ENCODE measurements at regions not wholly inside any gene's neighbourhood (a gene's known extent, or its start where the extent isn't known, plus 50 kb on each side); places are given as distances from the start of the nearest gene placed in this dataset.

GRCh38 chrX:112223391-112223790 is 140.8 kb upstream of the TRPC5 start:
- no peak overlapping the region for H2BK20ac ChIP-seq (ENCODE audit: low read depth, low read length)
- H3K14ac ChIP-seq (replicated peaks; ENCODE audit: low read depth, low read length): no peak overlapping the region
- H3K4me3 ChIP-seq (ENCODE audit: insufficient read depth, low read depth, low read length): no peak overlapping the region
- H4K5ac ChIP-seq (ENCODE audit: low read depth, low read length): no peak overlapping the region
- no peaks in the 10 kb centered on the region for H3K36me3 ChIP-seq (ENCODE audit: control insufficient read depth, insufficient read depth, low read length)
- H3K9me3 ChIP-seq (ENCODE audit: control insufficient read depth, insufficient read depth, low read length): no peaks in the 10 kb centered on the region
- no peaks in the 10 kb centered on the region for H3K4me1 ChIP-seq (ENCODE audit: control insufficient read depth, insufficient read depth, low read length)
- no peak overlapping the region for H2BK15ac ChIP-seq (ENCODE audit: low read depth, low read length)
- H4K8ac ChIP-seq (ENCODE audit: low read depth in 2 of 2, low read length in 2 of 2): no peak overlapping the region
- H2BK5ac ChIP-seq (ENCODE audit: low read depth, low read length, poor library complexity, severe bottlenecking): no peak overlapping the region
- TF ChIP-seq CHD1 (IDR thresholded peaks at IDR 0.05; ENCODE audit: low read depth, low read length) (no peak), CTCF (conservative IDR thresholded peaks at IDR 0.05; ENCODE audit: low read depth, low read length) (no peak)
- WGBS, 2 experiments (ENCODE audit: extremely low coverage in 2 of 2, insufficient read length in 1 of 2): no CpG with 5 or more reads among the region's 2 CpGs
- intact Hi-C loops (cut with micrococcal nuclease) (no loop called here), in situ Hi-C loops (cut with MboI; ENCODE audit: low sequenced_read_pairs) (no loop called here), dilution Hi-C loops (cut with HindIII; ENCODE audit: low sequenced_read_pairs, unreplicated experiment) (no loop called here)
- H2BK120ac ChIP-seq (ENCODE audit: low read depth, low read length): no peak overlapping the region
- ChIA-PET CTCF (no interaction called here), POLR2A (ENCODE audit: unreplicated experiment) (no interaction called here)
- no peak overlapping the region for H3K23ac ChIP-seq (ENCODE audit: low read depth, low read length)
- H3K18ac ChIP-seq (ENCODE audit: low read depth, low read length): no peak overlapping the region
- no peak overlapping the region for H3K27ac ChIP-seq (ENCODE audit: insufficient read depth, low read length)
- no peak overlapping the region for H2AK9ac ChIP-seq (replicated peaks; ENCODE audit: low read depth, low read length, poor library complexity)
- peaks cover 3% of the 10 kb centered on the region for H3K27me3 ChIP-seq (ENCODE audit: control insufficient read depth, insufficient read depth, low read length)
- DNase-seq (no peak), ATAC-seq (ENCODE audit: low read depth) (no peak)
- no peak overlapping the region for H3K56ac ChIP-seq (ENCODE audit: extremely low read depth, insufficient read depth, low read length)
- no peaks in the 10 kb centered on the region for H3K79me1 ChIP-seq (ENCODE audit: low read depth in 1 of 2, low read length in 2 of 2)
- no peaks in the 10 kb centered on the region for H4K20me1 ChIP-seq (ENCODE audit: insufficient read depth, low read length)
- H3K9me1 ChIP-seq (ENCODE audit: insufficient read depth, low read length): no peaks in the 10 kb centered on the region
- H2AFZ ChIP-seq (replicated peaks; ENCODE audit: low read length, poor library complexity): no peak overlapping the region
- no peak overlapping the region for H4K91ac ChIP-seq (ENCODE audit: insufficient read depth, low read depth, low read length)
- H2AK5ac ChIP-seq (ENCODE audit: low read depth, low read length): no peak overlapping the region
- H3K4ac ChIP-seq (ENCODE audit: low read depth, low read length): no peak overlapping the region
- H3K9ac ChIP-seq (ENCODE audit: low read depth, low read length): no peak overlapping the region
- no TSS peak for BruUV-seq (replicated peaks)
- no peak overlapping the region for H3K4me2 ChIP-seq (ENCODE audit: low read depth, low read length)
